HG03175 (cell line): ENCODE measurements at regions not wholly inside any gene's neighbourhood (a gene's known extent, or its start where the extent isn't known, plus 50 kb on each side); places are given as distances from the start of the nearest gene placed in this dataset.
"Not testable (repeated sequence)": the region's sequence is repeated elsewhere in the genome, so short reads cannot be mapped to it uniquely, and the experiment has no call there.

Source experiments
- ATAC-seq: cut with Tn5 transposase; IDR thresholded peaks from one replicate; pipeline ENCODE4 v1.9.1; 2021; ENCODE audit warnings: mild to moderate bottlenecking, moderate library complexity; ENCODE audit not compliant: unreplicated experiment

DNA sequence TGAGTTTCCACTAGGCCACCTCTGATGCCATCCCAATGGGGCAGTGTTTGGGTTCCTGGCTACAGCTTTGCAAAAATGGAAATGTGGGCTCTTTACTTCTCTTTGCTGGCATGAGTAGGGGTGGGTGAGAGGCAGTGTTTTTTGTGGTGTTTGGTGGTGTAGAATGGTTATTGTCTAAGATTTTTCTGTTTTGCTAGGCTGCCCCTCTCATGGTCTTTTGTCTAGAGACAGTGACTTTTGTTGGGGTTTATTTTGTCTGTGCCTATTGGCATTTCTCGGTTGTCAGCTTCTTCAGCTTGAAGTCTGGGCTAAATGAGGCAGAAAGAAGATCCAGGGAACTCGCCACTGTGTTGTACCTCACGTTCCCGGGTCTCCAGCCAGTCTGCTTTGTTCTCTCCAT lies 112.1 kb downstream of the CENPF start:
- ATAC-seq, result no peak

DNA sequence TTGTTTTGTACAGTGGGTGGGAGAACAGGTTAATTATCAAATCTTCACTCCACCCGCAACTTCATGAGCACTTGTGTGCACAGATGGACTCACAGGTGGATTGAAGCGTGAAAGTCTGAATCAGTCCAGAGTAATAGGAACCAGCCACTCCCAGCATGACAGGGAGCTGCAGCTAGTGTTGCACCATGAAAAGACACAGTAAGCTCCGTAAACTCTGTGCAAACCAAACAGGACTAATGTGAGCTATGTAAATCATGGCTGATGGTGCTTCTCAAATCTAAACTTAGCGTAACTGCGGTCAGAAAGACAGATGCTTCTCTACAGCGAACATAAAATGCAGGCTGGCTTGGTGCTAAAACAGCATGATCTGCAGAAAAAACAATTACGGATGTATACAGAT lies 114.4 kb downstream of the CENPF start:
- no peak for ATAC-seq

DNA sequence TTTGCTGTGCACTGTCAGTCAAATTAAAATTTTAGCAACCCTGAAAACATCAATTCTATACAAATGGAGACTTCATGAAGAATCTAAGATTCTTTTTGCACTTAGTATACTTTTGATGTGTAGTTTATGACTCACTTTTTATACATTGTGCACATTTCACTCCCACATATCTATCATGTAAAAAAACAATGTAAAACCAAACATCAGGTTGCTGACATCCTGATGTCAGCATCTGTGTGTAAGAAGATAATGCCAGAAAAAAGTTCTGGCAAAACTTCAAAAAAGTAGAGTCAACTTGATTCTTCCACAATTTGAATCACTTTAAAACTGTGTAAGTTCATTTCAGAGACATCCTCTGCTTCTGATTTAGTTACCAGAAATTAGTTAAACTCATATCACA lies 115.7 kb downstream of the CENPF start:
- ATAC-seq, result no peak

DNA sequence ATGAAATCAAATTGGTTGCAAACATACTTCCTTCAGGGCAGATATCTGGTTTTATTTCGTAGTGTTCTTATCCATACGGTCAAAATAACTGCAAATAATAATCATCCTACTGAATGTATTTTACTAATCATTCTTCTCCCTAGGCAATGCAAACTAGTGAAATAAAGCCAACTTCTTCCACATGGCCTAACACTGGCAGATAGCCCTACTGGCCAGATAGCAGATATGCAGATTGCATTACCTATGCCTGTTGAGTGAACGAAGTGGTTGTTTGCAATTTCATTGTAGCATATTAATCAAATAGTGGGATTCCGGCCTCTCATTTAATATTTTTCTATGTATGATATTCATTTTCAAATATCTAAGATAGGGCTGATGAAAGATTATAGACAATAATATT lies 116.2 kb downstream of the CENPF start:
- ATAC-seq, result no peak

DNA sequence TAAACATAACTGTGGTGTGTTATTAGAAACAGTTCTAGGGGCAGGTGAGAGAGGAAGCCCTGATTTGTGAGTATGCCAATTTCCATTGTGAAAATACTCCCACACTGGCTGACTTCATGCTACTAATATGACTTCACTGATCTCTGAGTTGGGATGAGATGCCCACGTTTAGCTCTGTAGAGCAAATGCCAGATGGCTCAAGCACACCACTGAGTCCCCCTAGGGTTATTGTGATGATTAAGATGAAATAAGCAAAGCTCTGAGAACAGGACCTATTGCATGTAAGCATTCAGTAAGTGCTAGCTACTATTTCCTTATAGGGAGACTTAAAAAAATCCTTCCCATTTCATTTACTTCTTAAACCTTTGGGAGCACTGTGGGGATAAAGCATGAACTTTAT lies 117.6 kb downstream of the CENPF start:
- ATAC-seq, result no peak

DNA sequence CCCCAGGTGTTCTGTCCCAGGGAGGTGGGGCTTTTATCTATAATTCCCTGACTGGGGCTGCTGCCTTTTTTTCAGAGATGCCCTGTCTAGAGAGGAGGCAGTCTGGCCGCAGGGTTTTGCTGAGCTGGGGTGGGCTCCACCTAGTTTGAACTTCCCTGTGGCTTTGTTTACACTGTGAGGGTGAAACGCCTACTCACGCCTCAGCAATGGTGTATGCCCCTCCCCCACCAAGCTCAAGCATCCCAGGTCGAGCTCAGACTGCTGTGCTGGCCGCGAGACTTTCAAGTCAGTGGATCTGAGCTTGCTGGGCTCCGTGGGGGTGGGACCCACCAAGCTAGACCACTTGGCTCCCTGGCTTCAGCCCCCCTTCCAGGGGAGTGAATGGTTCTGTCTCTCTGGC lies 124.3 kb downstream of the CENPF start:
- no peak for ATAC-seq

DNA sequence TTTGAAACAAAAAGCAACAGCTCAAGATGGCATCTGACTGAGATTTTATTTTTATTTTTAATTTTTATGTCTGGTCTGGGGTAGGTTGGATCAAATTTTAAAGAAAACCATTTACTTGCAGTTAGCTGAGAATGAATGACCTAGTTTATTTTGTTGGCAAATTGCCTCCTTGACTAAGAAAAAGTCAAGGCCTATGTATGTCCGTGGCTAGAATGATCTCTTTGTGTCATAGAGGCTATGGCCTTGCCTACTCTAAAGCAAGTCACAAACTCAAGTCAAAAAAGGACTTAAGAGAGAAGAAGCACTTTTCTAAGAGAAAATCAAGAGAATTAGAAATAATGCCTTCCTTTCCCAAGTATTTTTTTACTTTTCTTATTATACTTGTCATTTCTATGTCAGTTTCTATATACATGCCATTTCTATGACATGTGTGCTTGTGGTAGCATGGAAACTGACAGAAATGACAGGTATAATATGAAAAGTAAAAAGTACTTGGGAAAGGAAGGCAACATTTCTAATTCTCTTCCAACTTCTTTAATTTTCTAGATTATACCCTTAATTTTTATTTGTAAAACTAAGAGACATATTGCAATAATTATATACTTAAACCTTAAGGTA lies 136.7 kb downstream of the CENPF start:
- ATAC-seq, result no peak

DNA sequence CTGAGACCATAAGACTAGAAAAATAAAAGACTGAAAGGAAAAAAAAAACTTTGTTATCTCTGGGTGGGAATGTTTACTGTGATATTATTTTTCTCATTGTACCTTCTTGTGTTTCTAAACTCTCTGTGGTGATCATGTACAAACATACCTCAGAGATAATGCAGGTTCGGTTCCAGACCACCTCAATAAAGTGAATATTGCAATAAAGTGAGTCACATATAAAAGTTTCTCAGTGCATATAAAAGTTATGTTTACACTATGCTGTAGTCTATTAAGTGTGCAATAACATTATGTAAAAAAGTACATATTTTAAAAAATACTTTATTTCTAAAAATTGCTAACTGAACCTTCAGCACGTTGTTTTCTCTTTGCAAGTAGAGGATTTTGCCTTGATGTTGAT lies 137.5 kb downstream of the CENPF start:
- ATAC-seq, result no peak

DNA sequence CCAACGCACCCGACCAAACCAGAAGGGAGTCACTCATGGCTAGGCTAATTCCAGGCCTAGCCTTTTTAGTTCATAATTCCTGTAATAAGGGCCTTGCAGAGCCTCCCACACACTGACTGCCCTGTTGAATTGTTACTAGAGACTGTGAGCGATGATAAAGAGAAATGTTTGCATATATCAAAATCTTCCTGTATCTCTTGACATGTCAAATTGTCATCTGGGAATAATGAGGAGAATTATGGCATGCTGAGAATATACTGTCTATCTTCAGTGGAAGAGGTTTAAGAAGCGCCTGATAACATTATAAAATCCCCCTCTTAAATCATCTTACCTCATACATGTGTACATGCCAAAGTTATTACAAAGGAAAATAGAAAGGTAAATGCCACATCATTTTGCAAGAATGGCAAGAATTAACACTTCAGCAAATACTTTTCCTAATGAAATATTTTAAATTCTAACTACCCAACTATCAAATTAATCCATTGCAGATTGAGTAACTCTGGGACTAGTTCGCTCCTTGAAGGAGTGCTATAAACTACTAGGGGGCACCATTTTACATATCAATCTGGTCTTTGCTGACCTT lies 144.1 kb downstream of the CENPF start:
- no peak for ATAC-seq

DNA sequence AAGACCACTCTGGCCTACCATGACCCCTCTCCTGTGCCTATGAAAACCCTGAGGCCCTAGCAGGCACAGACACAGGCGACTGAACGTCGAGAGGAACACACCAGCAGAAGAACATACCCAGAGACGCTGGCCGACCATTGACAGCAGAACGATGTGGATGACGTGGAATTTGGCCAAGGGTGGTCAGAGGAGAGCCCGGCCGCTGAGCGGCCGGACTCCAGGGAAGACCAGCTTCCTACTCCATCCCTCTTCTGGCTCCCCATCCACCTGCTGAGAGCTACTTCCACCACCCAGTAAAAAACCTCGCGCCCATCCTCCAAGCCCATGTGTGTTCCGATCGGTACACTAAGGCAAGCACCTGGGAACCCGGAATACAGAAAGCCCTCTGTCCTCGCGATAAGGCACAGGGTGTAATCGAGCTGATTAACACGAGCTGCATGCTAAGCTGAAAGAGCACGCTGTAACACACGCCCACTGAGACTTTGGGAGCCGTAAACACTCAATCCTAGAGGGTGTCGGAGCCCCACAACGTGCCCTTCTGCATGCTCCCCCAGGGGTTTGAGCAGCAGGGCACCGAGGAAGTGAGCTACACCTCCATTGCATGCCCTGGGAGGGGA lies 150.3 kb downstream of the CENPF start:
- no peak for ATAC-seq

DNA sequence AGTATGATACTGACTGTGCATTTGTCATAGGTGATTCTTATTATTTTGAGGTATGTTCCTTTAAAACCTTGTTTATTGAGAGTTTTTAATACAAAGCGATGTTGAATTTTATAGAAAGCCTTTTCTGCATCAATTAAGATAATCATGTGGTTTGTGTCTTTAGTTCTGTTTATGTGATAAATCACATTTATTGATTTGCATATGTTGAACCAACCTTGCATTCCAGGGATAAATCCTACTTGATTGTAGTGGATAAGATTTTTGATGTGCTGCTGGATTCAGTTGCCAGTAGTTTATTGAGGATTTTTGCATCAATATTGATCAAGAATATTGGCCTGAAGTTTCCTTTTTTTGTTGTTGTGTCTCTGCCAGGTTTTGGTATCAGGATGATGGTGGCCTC lies 158.0 kb downstream of the CENPF start:
- ATAC-seq, result no peak

DNA sequence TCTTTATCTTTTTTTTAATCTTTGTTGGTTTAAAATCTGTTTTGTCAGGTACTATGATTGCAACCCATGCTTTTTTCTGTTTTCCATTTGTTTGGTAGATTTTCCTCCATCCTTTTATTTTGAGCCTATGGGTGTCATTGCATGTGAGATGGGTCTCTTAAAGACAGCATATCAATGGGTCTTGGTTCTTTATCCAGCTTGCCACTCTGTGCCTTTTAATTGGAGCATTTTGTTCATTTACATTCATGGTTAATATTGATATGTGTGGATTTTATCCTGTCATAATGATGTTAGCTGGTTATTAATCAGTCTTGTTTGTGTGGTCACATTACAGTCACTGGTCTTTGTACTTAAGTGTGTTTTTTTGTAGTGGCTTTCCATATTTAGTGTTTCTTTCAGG lies 159.9 kb downstream of the CENPF start:
- no peak for ATAC-seq

DNA sequence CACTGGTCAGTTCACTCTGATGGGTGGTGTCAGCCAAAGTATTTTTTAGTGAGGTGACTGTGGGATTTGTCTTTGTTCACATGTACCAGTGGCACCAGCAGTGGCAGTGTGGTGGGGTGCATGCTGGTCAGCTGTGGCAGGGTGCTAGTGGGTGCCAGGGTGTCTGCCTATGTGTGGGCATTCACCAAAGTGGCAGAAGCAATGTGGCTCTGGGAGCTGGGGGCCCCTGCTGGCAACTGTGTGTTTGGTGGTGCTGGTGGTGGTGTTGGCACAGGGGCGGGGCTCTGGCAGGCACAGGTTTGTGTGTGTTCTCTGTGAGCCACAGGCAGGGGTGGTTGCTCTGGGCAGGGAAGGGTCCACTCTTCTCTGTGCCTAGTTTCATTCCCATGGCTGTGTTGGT lies 161.5 kb downstream of the CENPF start:
- ATAC-seq, result no peak

DNA sequence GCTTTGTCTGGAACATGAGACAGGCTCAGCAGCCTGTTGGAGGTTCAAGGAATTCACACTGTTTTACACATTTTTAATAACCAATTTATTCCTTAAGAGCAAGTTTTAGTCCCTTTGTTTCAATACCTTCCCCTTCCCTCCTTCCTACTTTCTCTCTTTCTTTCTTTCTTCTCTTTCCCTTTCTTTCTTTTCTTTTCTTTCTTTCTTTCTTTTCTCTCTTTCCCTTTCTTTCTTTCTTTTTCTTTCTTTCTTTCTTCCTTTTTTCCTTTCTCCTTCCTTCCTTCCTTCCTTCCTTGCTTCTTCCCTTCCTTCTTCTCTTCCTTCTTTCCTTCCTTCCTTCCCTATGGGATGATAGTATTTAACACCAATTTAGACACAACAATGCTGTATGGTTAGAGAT lies 164.2 kb downstream of the CENPF start:
- no peak for ATAC-seq

DNA sequence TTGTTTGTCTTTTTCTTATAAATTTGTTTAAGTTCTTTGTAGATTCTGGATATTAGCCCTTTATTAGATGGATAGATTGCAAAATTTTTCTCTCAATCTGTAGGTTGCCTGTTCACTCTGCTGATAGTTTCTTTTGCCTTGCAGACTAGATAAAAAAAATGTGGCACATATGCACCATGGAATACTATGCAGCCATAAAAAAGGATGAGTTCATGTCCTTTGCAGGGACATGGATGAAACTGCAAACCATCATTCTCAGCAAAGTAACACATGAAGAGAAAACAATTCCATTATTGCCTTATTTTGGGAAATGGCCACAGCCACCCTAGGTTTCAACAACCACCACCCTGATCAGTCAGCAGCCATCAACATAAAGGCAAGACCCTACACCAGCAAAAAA lies 166.7 kb downstream of the CENPF start:
- ATAC-seq, result not testable (repeated sequence)

DNA sequence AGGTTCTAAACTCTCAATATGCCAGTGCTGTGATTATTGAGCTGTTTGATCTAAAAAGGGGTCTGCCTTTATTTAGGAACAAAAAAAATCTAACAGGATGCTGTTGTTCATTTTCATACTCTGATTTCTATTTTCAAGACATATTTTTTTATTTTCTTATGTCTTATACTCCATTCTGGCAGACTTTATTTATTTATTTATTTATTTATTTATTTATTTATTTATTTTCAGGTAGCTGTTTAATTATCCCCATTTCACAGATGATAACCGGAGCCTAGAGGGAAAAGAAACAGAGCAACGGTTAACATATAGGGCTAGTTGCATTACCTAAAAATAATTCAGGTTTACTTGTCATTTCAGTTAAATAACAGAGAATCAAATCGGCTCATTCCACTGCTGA lies 174.4 kb downstream of the CENPF start:
- ATAC-seq, result no peak

DNA sequence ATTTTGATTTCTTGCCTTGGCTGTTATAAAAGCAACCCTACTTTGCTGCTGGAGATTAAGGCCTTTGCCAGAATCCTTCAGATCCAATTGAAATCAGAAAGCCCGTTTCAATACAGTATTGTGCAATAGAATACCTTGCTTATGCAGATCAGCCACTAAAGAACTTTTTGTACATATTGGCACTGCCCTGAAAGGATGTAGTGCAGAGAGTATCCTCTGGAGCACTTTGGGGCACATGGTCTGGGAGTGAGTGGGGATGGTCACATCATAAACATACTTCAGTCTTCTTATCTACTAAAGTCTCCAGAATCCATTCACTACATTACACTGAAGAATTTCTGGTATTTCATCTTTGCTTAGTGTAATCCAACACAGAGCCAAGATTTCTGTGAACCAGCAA lies 189.0 kb downstream of the CENPF start:
- ATAC-seq, result no peak

DNA sequence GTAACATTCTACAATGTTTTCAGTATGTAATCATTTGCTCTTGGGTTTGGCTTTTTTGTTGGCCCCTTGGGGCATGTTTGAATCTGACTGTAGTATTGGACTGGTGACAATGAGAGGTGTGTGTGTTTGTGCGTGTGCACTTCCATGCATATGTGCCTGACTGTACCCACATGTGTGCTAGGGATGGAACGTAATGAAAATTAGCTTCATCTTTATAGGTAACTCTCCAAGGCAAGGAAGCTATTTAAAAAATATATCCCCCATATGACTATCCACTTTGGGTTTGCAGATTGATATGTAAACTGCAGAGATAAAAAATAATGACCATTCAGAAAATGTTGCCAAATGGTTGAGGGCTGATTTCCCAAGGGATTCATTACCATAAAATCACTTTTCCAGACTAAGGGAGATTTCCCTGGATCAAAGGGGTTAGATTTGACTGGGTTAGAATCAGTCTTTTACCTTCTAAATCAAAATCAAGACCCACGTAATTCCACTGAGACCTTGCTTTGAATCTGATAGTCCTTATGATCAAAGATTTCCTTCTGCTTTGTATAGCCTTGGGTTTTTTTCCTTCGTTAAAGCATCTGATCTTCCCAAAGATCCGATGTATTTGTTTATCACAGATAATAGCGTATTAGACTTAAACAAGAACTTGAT lies 189.7 kb downstream of the CENPF start:
- ATAC-seq, result no peak

DNA sequence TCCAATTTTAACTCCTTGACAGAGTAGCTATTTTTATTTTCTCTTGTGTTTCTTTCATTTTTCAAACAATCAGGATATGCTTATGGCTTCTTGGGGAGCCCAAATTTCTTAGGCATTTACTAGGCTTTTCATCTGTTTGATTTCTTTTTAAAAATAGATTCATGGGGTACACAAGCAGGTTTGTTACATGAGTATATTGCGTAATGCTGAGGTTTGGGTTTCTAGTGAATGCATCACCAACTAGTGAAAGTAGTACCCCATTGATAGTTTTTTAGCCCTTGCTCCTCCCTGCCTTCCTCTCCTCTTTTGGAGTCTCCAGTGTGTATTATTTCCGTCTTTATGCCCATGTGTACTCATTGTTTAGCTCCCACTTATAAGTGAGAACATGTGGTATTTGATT lies 190.7 kb downstream of the CENPF start:
- ATAC-seq, result no peak

DNA sequence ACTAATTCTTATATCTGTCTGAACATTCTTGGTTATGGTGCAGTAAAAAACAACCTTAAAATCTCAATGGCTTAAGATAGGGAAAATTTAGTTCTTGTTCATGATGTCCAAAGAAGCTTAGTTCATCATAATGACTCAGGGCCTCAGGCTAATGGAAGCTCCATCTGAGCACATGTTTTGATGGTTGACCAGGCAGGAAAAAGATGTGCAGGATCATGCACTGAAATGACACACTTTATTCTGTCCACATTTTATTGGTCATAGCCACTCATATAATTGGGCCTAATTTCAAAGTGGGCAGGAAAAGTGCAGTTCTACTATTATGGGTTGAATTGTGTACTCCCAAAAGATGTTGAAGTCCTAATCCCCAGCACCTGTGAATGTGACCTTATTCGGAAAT lies 198.2 kb downstream of the CENPF start:
- ATAC-seq, result no peak

DNA sequence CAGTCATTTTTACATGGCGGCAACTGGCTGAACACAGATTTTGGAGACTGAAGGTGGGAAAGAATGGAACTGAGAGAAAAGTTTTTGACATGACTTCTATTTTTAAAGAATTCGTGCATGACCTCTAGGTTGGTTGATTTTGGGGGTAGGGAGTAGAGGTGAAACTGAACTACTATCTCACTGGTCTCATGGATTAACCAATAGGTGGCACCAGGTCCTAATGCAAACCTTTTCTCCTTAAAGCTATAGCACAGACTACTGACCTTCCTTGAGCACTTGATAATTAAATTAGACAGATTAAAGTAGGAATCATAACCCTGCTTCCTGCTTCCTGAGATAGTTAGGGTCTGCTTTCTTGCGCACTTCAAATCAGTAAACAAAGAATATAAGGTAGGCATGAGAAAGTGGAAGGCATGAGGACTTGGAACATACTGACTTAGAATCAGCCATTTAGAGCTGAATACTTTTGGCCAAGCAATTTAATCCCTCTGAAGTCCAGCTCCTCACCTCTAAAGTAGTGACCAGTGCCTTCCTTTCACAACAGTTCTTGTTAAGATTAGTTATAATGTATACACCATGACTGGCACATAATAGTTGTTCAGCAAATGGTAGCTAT lies 206.0 kb downstream of the CENPF start:
- ATAC-seq, result no peak

DNA sequence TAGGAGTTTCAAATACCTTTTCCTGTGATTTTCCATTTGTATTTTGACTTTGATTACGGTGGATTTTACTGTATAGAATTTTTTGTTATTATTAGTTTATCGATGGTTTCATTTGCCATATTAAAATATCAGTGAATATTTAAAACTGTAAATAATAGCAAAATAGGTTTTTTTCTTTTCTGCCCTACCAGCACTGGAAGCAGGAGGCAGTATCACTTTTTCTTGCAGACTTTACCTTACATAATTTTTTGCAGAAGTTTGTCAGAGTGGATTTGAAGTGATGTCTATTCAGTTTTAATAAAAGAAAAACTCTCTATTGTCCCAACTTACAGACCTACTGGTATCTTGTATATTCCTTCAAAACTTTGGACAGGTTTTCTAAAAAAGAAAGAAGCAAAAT lies 213.6 kb downstream of the CENPF start:
- no peak for ATAC-seq
